ENCODE measurements at regions not wholly inside any gene's neighbourhood (a gene's known extent, or its start where the extent isn't known, plus 50 kb on each side); places are given as distances from the start of the nearest gene placed in this dataset.

DNA sequence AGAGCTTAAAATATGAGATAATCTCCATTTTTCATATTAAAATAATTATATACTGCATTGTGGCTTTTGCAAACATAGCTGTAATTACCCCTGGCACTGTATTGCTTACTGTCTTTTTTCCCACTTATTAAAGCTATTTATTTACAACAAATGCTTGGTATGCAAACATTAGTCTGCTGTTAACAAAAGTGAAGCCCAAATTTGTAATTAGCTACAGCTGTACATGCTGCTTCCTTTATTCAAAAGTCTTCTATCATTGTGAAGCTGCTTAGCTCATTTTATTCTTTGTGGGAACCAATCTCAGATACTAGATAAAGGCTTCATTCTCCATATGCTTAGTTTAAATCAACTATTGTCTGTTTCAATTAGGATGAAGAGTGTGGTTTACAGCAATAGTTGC, 425.8 kb upstream of the FOXG1 start:
- TF ChIP-seq, protein P1, sequence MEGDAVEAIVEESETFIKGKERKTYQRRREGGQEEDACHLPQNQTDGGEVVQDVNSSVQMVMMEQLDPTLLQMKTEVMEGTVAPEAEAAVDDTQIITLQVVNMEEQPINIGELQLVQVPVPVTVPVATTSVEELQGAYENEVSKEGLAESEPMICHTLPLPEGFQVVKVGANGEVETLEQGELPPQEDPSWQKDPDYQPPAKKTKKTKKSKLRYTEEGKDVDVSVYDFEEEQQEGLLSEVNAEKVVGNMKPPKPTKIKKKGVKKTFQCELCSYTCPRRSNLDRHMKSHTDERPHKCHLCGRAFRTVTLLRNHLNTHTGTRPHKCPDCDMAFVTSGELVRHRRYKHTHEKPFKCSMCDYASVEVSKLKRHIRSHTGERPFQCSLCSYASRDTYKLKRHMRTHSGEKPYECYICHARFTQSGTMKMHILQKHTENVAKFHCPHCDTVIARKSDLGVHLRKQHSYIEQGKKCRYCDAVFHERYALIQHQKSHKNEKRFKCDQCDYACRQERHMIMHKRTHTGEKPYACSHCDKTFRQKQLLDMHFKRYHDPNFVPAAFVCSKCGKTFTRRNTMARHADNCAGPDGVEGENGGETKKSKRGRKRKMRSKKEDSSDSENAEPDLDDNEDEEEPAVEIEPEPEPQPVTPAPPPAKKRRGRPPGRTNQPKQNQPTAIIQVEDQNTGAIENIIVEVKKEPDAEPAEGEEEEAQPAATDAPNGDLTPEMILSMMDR (IDR thresholded peaks at IDR 0.05): no peak
- no peak for TF ChIP-seq POLR2A (IDR thresholded peaks at IDR 0.05)

All from heart left ventricle (tissue), 13 donors.